ENCODE measurements at regions not wholly inside any gene's neighbourhood (a gene's known extent, or its start where the extent isn't known, plus 50 kb on each side); places are given as distances from the start of the nearest gene placed in this dataset.

DNA sequence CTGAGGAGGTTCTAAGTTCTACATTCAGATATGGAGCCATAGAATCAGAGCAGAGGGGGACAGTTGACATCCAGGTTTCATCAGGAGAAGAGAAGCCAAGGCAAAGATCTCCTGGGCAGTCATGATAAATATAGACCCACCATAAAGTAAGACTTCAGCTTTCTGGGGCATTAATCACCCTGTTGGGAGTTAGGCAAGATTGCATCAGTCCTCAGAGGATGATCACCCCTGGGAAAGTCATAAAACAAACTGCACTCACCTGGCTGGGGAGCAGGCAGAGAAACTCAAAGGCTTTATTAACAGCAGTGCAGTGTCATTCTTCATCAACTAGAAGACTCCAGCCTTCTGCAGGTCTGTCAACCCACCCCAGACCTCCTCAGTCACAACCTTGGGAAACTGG lies 301.3 kb upstream of the JARID2 start (continued):
- TF ChIP-seq, protein P1, sequence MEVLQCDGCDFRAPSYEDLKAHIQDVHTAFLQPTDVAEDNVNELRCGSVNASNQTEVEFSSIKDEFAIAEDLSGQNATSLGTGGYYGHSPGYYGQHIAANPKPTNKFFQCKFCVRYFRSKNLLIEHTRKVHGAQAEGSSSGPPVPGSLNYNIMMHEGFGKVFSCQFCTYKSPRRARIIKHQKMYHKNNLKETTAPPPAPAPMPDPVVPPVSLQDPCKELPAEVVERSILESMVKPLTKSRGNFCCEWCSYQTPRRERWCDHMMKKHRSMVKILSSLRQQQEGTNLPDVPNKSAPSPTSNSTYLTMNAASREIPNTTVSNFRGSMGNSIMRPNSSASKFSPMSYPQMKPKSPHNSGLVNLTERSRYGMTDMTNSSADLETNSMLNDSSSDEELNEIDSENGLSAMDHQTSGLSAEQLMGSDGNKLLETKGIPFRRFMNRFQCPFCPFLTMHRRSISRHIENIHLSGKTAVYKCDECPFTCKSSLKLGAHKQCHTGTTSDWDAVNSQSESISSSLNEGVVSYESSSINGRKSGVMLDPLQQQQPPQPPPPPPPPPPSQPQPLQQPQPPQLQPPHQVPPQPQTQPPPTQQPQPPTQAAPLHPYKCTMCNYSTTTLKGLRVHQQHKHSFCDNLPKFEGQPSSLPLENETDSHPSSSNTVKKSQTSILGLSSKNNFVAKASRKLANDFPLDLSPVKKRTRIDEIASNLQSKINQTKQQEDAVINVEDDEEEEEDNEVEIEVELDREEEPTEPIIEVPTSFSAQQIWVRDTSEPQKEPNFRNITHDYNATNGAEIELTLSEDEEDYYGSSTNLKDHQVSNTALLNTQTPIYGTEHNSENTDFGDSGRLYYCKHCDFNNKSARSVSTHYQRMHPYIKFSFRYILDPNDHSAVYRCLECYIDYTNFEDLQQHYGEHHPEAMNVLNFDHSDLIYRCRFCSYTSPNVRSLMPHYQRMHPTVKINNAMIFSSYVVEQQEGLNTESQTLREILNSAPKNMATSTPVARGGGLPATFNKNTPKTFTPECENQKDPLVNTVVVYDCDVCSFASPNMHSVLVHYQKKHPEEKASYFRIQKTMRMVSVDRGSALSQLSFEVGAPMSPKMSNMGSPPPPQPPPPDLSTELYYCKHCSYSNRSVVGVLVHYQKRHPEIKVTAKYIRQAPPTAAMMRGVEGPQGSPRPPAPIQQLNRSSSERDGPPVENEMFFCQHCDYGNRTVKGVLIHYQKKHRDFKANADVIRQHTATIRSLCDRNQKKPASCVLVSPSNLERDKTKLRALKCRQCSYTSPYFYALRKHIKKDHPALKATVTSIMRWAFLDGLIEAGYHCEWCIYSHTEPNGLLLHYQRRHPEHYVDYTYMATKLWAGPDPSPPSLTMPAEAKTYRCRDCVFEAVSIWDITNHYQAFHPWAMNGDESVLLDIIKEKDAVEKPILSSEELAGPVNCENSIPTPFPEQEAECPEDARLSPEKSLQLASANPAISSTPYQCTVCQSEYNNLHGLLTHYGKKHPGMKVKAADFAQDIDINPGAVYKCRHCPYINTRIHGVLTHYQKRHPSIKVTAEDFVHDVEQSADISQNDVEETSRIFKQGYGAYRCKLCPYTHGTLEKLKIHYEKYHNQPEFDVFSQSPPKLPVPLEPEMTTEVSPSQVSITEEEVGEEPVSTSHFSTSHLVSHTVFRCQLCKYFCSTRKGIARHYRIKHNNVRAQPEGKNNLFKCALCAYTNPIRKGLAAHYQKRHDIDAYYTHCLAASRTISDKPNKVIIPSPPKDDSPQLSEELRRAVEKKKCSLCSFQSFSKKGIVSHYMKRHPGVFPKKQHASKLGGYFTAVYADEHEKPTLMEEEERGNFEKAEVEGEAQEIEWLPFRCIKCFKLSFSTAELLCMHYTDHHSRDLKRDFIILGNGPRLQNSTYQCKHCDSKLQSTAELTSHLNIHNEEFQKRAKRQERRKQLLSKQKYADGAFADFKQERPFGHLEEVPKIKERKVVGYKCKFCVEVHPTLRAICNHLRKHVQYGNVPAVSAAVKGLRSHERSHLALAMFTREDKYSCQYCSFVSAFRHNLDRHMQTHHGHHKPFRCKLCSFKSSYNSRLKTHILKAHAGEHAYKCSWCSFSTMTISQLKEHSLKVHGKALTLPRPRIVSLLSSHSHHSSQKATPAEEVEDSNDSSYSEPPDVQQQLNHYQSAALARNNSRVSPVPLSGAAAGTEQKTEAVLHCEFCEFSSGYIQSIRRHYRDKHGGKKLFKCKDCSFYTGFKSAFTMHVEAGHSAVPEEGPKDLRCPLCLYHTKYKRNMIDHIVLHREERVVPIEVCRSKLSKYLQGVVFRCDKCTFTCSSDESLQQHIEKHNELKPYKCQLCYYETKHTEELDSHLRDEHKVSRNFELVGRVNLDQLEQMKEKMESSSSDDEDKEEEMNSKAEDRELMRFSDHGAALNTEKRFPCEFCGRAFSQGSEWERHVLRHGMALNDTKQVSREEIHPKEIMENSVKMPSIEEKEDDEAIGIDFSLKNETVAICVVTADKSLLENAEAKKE (CRISPR knock-in tag; IDR thresholded peaks at IDR 0.05) = no peak
- no peak for TF ChIP-seq STAT1 (IDR thresholded peaks at IDR 0.05; ENCODE audit: unreplicated experiment)
- no peak for TF ChIP-seq EZH2 (IDR thresholded peaks at IDR 0.05; ENCODE audit: low read depth, unreplicated experiment)
- TF ChIP-seq, protein P2, sequence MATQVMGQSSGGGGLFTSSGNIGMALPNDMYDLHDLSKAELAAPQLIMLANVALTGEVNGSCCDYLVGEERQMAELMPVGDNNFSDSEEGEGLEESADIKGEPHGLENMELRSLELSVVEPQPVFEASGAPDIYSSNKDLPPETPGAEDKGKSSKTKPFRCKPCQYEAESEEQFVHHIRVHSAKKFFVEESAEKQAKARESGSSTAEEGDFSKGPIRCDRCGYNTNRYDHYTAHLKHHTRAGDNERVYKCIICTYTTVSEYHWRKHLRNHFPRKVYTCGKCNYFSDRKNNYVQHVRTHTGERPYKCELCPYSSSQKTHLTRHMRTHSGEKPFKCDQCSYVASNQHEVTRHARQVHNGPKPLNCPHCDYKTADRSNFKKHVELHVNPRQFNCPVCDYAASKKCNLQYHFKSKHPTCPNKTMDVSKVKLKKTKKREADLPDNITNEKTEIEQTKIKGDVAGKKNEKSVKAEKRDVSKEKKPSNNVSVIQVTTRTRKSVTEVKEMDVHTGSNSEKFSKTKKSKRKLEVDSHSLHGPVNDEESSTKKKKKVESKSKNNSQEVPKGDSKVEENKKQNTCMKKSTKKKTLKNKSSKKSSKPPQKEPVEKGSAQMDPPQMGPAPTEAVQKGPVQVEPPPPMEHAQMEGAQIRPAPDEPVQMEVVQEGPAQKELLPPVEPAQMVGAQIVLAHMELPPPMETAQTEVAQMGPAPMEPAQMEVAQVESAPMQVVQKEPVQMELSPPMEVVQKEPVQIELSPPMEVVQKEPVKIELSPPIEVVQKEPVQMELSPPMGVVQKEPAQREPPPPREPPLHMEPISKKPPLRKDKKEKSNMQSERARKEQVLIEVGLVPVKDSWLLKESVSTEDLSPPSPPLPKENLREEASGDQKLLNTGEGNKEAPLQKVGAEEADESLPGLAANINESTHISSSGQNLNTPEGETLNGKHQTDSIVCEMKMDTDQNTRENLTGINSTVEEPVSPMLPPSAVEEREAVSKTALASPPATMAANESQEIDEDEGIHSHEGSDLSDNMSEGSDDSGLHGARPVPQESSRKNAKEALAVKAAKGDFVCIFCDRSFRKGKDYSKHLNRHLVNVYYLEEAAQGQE (IDR thresholded peaks at IDR 0.05; ENCODE audit: unreplicated experiment) = no peak
- TF ChIP-seq JUNB (IDR thresholded peaks at IDR 0.05; ENCODE audit: unreplicated experiment) = no peak
